Activated naive CD8-positive, alpha-beta T cell treated with anti-CD3 and anti-CD28 coated beads for 36 hours (primary cell): ENCODE measurements at regions not wholly inside any gene's neighbourhood (a gene's known extent, or its start where the extent isn't known, plus 50 kb on each side); places are given as distances from the start of the nearest gene placed in this dataset.

ENCODE experiments used
- DNase-seq: peaks from one replicate; pipeline ENCODE4 v3.0.0; 2021
- H3K27ac Mint-ChIP-seq: one replicate; pipeline ENCODE4 v1.8.0; 2022; ENCODE audit warnings: mild to moderate bottlenecking, moderate library complexity, mixed read lengths
- H3K27me3 Mint-ChIP-seq: one replicate; pipeline ENCODE4 v1.8.0; 2022; ENCODE audit warnings: mild to moderate bottlenecking, mixed read lengths
- H3K36me3 Mint-ChIP-seq: one replicate; pipeline ENCODE4 v1.8.0; 2021; ENCODE audit warnings: mild to moderate bottlenecking, mixed read lengths
- H3K4me1 Mint-ChIP-seq: one replicate; pipeline ENCODE4 v1.8.0; 2021; ENCODE audit warnings: mixed read lengths
- H3K4me3 Mint-ChIP-seq: one replicate; pipeline ENCODE4 v1.8.0; 2022; ENCODE audit warnings: mild to moderate bottlenecking, moderate library complexity, mixed read lengths
- H3K9me3 Mint-ChIP-seq: one replicate; pipeline ENCODE4 v1.8.0; 2022; ENCODE audit warnings: mixed read lengths

DNA sequence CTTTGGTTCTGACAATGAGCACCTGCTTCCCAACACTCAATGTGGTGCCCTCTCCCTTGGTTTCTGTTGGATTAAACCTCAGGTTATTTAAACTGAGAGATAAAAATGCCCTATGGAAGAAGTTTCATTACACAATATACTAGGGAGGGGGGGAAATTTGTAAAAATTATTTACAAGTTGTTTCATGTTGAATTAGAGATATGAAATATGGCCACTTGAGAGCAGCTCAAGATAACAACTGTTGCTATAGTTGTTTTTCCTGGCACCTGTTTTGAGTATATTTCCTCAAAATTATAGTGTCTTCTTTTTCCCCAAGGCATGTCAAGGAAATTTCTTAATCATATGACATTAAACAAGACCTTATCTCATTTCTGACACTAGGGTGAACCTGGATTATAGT is 101.7 kb upstream of the COL6A5 start:
- Mint-ChIP-seq H3K9me3 (no peaks in the 10 kb centered on the region), H3K4me3 (no peak overlapping the region), H3K4me1 (no peaks in the 10 kb centered on the region), H3K36me3 (no peaks in the 10 kb centered on the region), H3K27me3 (peaks cover 3% of the 10 kb centered on the region), H3K27ac (no peak overlapping the region)
- DNase-seq: no peak

- no peaks in the 10 kb centered on the region for H3K4me1 Mint-ChIP-seq
- H3K27ac Mint-ChIP-seq: no peak overlapping the region
- peaks cover 3% of the 10 kb centered on the region for H3K27me3 Mint-ChIP-seq
- no peak overlapping the region for H3K4me3 Mint-ChIP-seq
- DNase-seq: no peak
- no peaks in the 10 kb centered on the region for H3K9me3 Mint-ChIP-seq
- H3K36me3 Mint-ChIP-seq: no peaks in the 10 kb centered on the region
Observed at GRCh38 chr3:130250982-130251381, 94.5 kb upstream of the COL6A5 start.

DNA sequence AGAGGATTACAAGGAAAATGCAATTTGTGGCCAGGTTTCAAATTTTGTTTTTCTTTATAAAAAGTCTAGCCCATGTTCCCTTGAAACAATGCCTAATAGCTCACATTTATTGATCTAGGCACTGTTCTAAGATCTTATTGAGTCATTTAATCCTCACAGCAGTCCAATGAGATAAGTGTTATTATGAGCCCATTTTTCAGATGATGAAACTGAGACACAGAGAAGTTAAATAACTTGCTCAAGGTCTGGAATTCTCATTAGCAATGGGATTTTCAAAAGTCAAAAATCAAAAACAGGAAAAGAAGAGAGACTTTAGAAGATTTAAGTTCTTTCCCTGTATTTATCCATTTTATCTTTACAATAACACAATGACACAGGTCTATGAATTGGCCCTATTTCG is 90.0 kb upstream of the COL6A5 start:
- no peak for DNase-seq
- no peaks in the 10 kb centered on the region for H3K36me3 Mint-ChIP-seq
- H3K4me1 Mint-ChIP-seq: no peaks in the 10 kb centered on the region
- no peaks in the 10 kb centered on the region for H3K9me3 Mint-ChIP-seq
- H3K27me3 Mint-ChIP-seq: peaks cover 6% of the 10 kb centered on the region
- H3K4me3 Mint-ChIP-seq: no peak overlapping the region
- no peak overlapping the region for H3K27ac Mint-ChIP-seq

DNA sequence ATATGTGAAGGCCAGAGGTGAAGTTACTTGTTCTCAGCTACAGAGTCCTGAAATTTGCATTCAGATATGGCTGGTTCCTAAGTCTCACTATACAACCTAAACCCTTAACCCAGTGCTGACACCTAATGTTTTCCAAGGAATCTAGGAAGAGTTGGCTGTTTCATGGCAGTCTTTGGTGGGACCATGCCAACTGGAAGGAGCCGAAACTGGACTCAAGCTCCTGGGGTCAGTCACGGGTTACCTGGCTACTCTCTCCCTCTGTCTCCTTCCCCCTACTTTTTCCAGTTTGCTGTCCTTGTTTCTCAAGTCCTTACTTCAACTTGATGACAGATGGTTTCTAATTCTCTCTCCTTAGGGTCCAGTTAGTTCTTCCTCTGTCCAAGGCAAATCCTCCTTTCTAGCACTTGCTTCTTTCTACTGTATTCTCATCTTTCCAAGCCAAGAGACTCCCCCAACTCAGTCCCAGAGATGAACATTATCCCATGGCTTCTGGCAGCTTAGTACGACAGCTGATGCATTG is 88.6 kb upstream of the COL6A5 start:
- Mint-ChIP-seq H3K36me3 (no peaks in the 10 kb centered on the region), H3K4me1 (no peaks in the 10 kb centered on the region), H3K4me3 (no peak overlapping the region), H3K27me3 (peaks cover 6% of the 10 kb centered on the region), H3K27ac (no peak overlapping the region), H3K9me3 (no peaks in the 10 kb centered on the region)
- no peak for DNase-seq

- H3K27ac Mint-ChIP-seq: no peak overlapping the region
- H3K27me3 Mint-ChIP-seq: peaks cover 6% of the 10 kb centered on the region
- no peaks in the 10 kb centered on the region for H3K36me3 Mint-ChIP-seq
- no peak overlapping the region for H3K4me3 Mint-ChIP-seq
- no peaks in the 10 kb centered on the region for H3K4me1 Mint-ChIP-seq
- H3K9me3 Mint-ChIP-seq: no peaks in the 10 kb centered on the region
- DNase-seq: no peak
Observed at GRCh38 chr3:130258532-130258952, 86.9 kb upstream of the COL6A5 start.

DNA sequence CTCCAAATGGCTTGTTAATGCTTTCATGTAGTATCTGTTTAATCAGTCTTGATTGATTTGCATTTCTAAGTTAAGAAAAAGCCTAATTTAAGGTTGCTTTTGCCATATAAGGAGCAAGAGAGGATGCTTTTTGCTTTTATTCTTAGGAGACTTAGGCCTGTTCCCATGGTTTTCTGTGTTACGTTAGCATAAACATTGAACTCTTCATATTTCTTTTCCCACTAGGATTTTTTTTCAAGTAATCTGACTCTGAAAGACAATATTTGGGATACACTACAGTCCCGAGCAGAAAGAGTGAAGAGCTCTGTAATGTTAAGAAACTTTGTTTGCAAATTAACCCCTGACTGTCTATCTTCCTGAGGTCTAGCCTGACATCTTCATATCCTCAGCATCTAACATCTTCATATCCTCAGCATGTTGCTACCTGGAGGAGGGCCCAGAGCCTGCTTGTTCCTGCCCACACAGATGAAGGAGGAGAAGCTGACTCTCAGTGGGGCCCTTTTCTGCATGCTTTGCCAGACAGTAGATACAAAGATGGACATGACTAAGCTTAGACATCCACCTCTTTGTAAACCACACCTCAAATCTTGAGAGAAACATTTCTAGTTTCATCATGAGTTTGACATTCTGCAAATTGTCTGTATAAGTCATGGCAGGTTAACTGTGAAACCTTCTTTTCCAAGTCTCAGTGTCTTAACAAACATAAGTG is 86.2 kb upstream of the COL6A5 start:
- no peak for DNase-seq
- Mint-ChIP-seq H3K36me3 (no peaks in the 10 kb centered on the region), H3K4me1 (no peaks in the 10 kb centered on the region), H3K4me3 (no peak overlapping the region), H3K27ac (no peak overlapping the region), H3K27me3 (peaks cover 6% of the 10 kb centered on the region), H3K9me3 (no peaks in the 10 kb centered on the region)

DNA sequence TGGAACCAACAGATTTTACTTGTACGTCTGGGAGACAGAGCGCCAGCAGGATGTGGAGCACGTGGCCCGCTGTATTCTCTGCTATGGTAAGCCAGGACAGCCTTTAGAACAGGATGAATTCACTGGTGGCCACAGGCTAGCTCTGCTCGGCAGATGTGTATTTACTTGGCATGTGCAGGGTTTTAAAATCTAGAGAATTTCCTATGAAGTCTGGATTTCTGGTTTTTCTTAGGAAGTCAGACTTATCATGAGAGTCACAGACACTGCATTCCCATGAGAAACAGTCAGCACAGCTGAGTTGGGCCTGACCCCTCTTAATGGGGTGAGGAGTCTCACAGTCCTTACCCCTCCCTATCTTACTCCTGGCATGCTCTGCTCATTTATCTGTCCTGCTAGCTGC is 84.6 kb upstream of the COL6A5 start:
- Mint-ChIP-seq H3K27ac (no peak overlapping the region), H3K4me3 (no peak overlapping the region), H3K36me3 (no peaks in the 10 kb centered on the region), H3K4me1 (no peaks in the 10 kb centered on the region), H3K9me3 (no peaks in the 10 kb centered on the region), H3K27me3 (peaks cover 6% of the 10 kb centered on the region)
- DNase-seq: no peak

- Mint-ChIP-seq H3K36me3 (no peaks in the 10 kb centered on the region), H3K27me3 (no peaks in the 10 kb centered on the region), H3K4me1 (no peaks in the 10 kb centered on the region), H3K27ac (no peak overlapping the region), H3K4me3 (no peak overlapping the region), H3K9me3 (no peaks in the 10 kb centered on the region)
- DNase-seq: no peak
Observed at GRCh38 chr3:130263708-130264107, 81.8 kb upstream of the COL6A5 start.

DNA sequence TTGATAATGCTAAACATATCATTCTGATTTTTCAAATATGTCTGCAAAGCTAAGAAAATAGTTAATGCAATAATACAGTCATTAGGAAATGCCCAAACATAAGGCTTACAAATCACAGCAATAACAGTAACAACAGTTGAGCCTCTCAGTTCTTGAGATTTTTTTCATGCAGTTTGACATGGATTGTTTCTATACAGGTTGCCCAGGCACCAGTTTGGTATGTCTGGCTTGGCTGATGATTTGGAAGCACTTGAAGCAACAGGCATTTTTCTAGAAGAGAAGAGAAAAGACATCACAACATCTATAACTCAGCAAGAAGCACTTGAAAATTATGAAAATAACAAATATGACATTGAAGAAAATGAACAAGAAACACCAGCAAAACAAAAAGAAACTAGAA is 78.7 kb upstream of the COL6A5 start:
- Mint-ChIP-seq H3K9me3 (no peaks in the 10 kb centered on the region), H3K27me3 (no peaks in the 10 kb centered on the region), H3K36me3 (no peaks in the 10 kb centered on the region), H3K27ac (no peak overlapping the region), H3K4me1 (no peaks in the 10 kb centered on the region), H3K4me3 (no peak overlapping the region)
- DNase-seq: no peak

- peaks cover 24% of the 10 kb centered on the region for H3K27me3 Mint-ChIP-seq
- no peaks in the 10 kb centered on the region for H3K4me1 Mint-ChIP-seq
- no peaks in the 10 kb centered on the region for H3K36me3 Mint-ChIP-seq
- no peaks in the 10 kb centered on the region for H3K9me3 Mint-ChIP-seq
- no peak overlapping the region for H3K27ac Mint-ChIP-seq
- DNase-seq: no peak
- no peak overlapping the region for H3K4me3 Mint-ChIP-seq
Observed at GRCh38 chr3:130276203-130276803, 69.2 kb upstream of the COL6A5 start.

DNA sequence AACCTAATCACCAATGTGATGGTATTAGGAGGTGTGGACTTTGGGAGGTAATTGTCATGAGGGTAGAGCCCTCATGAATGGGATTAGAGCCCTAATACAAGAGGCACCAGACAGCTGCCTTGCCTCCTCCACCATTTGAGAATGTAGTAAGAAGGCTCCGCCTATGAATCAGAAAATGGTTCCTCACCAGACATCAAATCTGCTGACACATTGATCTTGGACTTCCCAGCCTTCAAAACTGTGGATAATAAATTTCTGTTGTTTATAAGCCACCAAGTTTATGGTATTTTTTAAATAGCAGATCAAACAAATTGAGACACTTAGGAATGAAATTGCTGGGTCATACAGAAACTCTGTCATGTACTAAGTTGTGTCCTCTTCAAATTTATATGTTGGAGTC is 56.8 kb upstream of the COL6A5 start:
- Mint-ChIP-seq H3K4me1 (no peaks in the 10 kb centered on the region), H3K4me3 (no peak overlapping the region), H3K9me3 (no peaks in the 10 kb centered on the region), H3K27ac (no peak overlapping the region), H3K27me3 (peaks cover 47% of the 10 kb centered on the region), H3K36me3 (no peaks in the 10 kb centered on the region)
- DNase-seq: no peak

GRCh38 chr3:130291148-130291547 is 54.3 kb upstream of the COL6A5 start:
- H3K9me3 Mint-ChIP-seq: peaks cover 7% of the 10 kb centered on the region
- H3K4me1 Mint-ChIP-seq: no peaks in the 10 kb centered on the region
- peaks cover 46% of the 10 kb centered on the region for H3K27me3 Mint-ChIP-seq
- H3K36me3 Mint-ChIP-seq: no peaks in the 10 kb centered on the region
- no peak overlapping the region for H3K4me3 Mint-ChIP-seq
- no peak overlapping the region for H3K27ac Mint-ChIP-seq
- DNase-seq: no peak

- Mint-ChIP-seq H3K27ac (no peak overlapping the region), H3K4me1 (no peaks in the 10 kb centered on the region), H3K36me3 (no peaks in the 10 kb centered on the region), H3K9me3 (peaks cover 8% of the 10 kb centered on the region), H3K27me3 (peaks cover 45% of the 10 kb centered on the region), H3K4me3 (no peak overlapping the region)
- no peak for DNase-seq
Observed at GRCh38 chr3:130293247-130293646, 52.2 kb upstream of the COL6A5 start.
